Astrocyte (in vitro differentiated cells and primary cell): ENCODE measurements at regions not wholly inside any gene's neighbourhood (a gene's known extent, or its start where the extent isn't known, plus 50 kb on each side); places are given as distances from the start of the nearest gene placed in this dataset.

ENCODE experiments used
- DNase-seq: peaks from one replicate; pipeline ENCODE4 v3.0.0-alpha.2; 2010; ENCODE audit warnings: low read depth
- FAIRE-seq: peaks from 2 replicates; lab custom pipeline; 2011; peaks lifted over from hg19 to GRCh38; lab: Jason Lieb, UNC
- H2AFZ ChIP-seq: 2 replicates; pipeline ENCODE4 v1.6.0; 2012; ENCODE audit warnings: low read depth, low read length, inconsistent platforms
- H3K27ac ChIP-seq: 2 replicates; pipeline ENCODE4 v1.5.1; 2011; ENCODE audit warnings: low read depth, low read length, inconsistent platforms
- H3K27me3 ChIP-seq: 2 replicates; pipeline ENCODE4 v1.6.0; 2011; ENCODE audit warnings: low read length, inconsistent platforms; ENCODE audit not compliant: insufficient read depth
- H3K36me3 ChIP-seq: 2 replicates; pipeline ENCODE4 v1.5.1; 2011; ENCODE audit warnings: low read length, inconsistent platforms; ENCODE audit not compliant: insufficient read depth
- H3K4me1 ChIP-seq: 2 replicates; pipeline ENCODE4 v1.5.1; 2011; ENCODE audit warnings: low read length, inconsistent platforms; ENCODE audit not compliant: insufficient read depth
- H3K4me2 ChIP-seq: 2 replicates; pipeline ENCODE4 v1.6.0; 2012; ENCODE audit warnings: low read length, inconsistent platforms
- H3K4me3 ChIP-seq: 2 replicates; pipeline ENCODE4 v1.5.1; 2011; ENCODE audit warnings: low read depth, mild to moderate bottlenecking, low read length, inconsistent platforms; ENCODE audit not compliant: insufficient read depth
- H3K79me2 ChIP-seq: 2 replicates; pipeline ENCODE4 v1.6.0; 2012; ENCODE audit warnings: mild to moderate bottlenecking, low read length, inconsistent platforms; ENCODE audit not compliant: insufficient read depth
- H3K9ac ChIP-seq: 2 replicates; pipeline ENCODE4 v1.6.0; 2012; ENCODE audit warnings: mild to moderate bottlenecking, low read length, inconsistent platforms
- H3K9me3 ChIP-seq: 2 replicates; pipeline ENCODE4 v1.5.1; 2012; ENCODE audit warnings: low read depth, mild to moderate bottlenecking, low read length, inconsistent platforms; ENCODE audit not compliant: insufficient read depth
- H4K20me1 ChIP-seq: 2 replicates; pipeline ENCODE4 v1.6.0; 2012; ENCODE audit warnings: low read length, inconsistent platforms; ENCODE audit not compliant: insufficient read depth
- H3K27ac Mint-ChIP-seq: one replicate; pipeline ENCODE4 v1.8.0; 2021; ENCODE audit warnings: mild to moderate bottlenecking, mixed read lengths; ENCODE audit not compliant: unreplicated experiment
- H3K27me3 Mint-ChIP-seq: one replicate; pipeline ENCODE4 v1.8.0; 2021; ENCODE audit warnings: low read depth, mixed read lengths; ENCODE audit not compliant: unreplicated experiment
- H3K36me3 Mint-ChIP-seq: one replicate; pipeline ENCODE4 v1.8.0; 2021; ENCODE audit warnings: low read depth, mixed read lengths; ENCODE audit not compliant: unreplicated experiment
- H3K4me1 Mint-ChIP-seq: one replicate; pipeline ENCODE4 v1.8.0; 2021; ENCODE audit warnings: low read depth, mixed read lengths; ENCODE audit not compliant: unreplicated experiment
- H3K4me3 Mint-ChIP-seq: one replicate; pipeline ENCODE4 v1.8.0; 2021; ENCODE audit warnings: mild to moderate bottlenecking, moderate library complexity, mixed read lengths; ENCODE audit not compliant: unreplicated experiment
- H3K9me3 Mint-ChIP-seq: one replicate; pipeline ENCODE4 v1.8.0; 2021; ENCODE audit warnings: mild to moderate bottlenecking, mixed read lengths; ENCODE audit not compliant: unreplicated experiment
- EZH2 ChIP-seq: IDR thresholded peaks from 2 replicates; pipeline ENCODE4 v1.6.1; 2012; ENCODE audit warnings: mild to moderate bottlenecking, low read length, inconsistent platforms; ENCODE audit not compliant: insufficient read depth
- TF ChIP-seq, protein P1 (sequence below): IDR thresholded peaks from 2 replicates; pipeline ENCODE4 v1.5.1; 2011; ENCODE audit warnings: low read depth, mild to moderate bottlenecking, inconsistent platforms, low read length, moderate library complexity; ENCODE audit not compliant: insufficient read depth

GRCh38 chr22:47681411-47682165 is 919.1 kb downstream of the TBC1D22A start:
- Histone ChIP-seq H3K4me1 (no peaks in the 10 kb centered on the region), H3K9me3 (peaks cover 9% of the 10 kb centered on the region), H4K20me1 (no peaks in the 10 kb centered on the region), H3K27ac (no peak overlapping the region), H3K4me3 (no peak overlapping the region), H3K9ac (no peak overlapping the region), H2AFZ (no peak overlapping the region), H3K27me3 (no peaks in the 10 kb centered on the region), H3K36me3 (no peaks in the 10 kb centered on the region), H3K79me2 (no peaks in the 10 kb centered on the region), H3K4me2 (no peak overlapping the region)
- no peak for FAIRE-seq
- TF ChIP-seq, protein P1, sequence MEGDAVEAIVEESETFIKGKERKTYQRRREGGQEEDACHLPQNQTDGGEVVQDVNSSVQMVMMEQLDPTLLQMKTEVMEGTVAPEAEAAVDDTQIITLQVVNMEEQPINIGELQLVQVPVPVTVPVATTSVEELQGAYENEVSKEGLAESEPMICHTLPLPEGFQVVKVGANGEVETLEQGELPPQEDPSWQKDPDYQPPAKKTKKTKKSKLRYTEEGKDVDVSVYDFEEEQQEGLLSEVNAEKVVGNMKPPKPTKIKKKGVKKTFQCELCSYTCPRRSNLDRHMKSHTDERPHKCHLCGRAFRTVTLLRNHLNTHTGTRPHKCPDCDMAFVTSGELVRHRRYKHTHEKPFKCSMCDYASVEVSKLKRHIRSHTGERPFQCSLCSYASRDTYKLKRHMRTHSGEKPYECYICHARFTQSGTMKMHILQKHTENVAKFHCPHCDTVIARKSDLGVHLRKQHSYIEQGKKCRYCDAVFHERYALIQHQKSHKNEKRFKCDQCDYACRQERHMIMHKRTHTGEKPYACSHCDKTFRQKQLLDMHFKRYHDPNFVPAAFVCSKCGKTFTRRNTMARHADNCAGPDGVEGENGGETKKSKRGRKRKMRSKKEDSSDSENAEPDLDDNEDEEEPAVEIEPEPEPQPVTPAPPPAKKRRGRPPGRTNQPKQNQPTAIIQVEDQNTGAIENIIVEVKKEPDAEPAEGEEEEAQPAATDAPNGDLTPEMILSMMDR, result no peak
- TF ChIP-seq EZH2, result no peak
- H3K9me3 Mint-ChIP-seq, result peaks cover 2% of the 10 kb centered on the region
- no peak for DNase-seq
- H3K36me3 Mint-ChIP-seq, result no peaks in the 10 kb centered on the region
- H3K27me3 Mint-ChIP-seq, result peaks cover 15% of the 10 kb centered on the region
- no peak overlapping the region for H3K27ac Mint-ChIP-seq
- no peak overlapping the region for H3K4me3 Mint-ChIP-seq
- no peaks in the 10 kb centered on the region for H3K4me1 Mint-ChIP-seq

- Histone ChIP-seq H3K9me3 (peaks cover 12% of the 10 kb centered on the region), H3K4me2 (no peak overlapping the region), H3K27ac (no peak overlapping the region), H3K4me1 (no peaks in the 10 kb centered on the region), H3K4me3 (no peak overlapping the region), H2AFZ (no peak overlapping the region), H4K20me1 (no peaks in the 10 kb centered on the region), H3K27me3 (no peaks in the 10 kb centered on the region), H3K79me2 (no peaks in the 10 kb centered on the region), H3K36me3 (no peaks in the 10 kb centered on the region), H3K9ac (no peak overlapping the region)
- Mint-ChIP-seq H3K27me3 (peaks cover 12% of the 10 kb centered on the region), H3K27ac (no peak overlapping the region), H3K9me3 (no peaks in the 10 kb centered on the region), H3K36me3 (no peaks in the 10 kb centered on the region), H3K4me3 (no peak overlapping the region), H3K4me1 (no peaks in the 10 kb centered on the region)
- DNase-seq (no peak), FAIRE-seq (no peak)
- no peak for TF ChIP-seq EZH2
- TF ChIP-seq, protein P1, result no peak
Observed at GRCh38 chr22:47678636-47679287, 916.3 kb downstream of the TBC1D22A start.

GRCh38 chr22:47678048-47678447 is 915.6 kb downstream of the TBC1D22A start:
- Histone ChIP-seq H3K4me3 (no peak overlapping the region), H3K27ac (no peak overlapping the region), H3K9ac (no peak overlapping the region), H3K9me3 (peaks cover 13% of the 10 kb centered on the region), H3K36me3 (no peaks in the 10 kb centered on the region), H2AFZ (no peak overlapping the region), H3K79me2 (no peaks in the 10 kb centered on the region), H3K27me3 (no peaks in the 10 kb centered on the region), H3K4me2 (no peak overlapping the region), H3K4me1 (no peaks in the 10 kb centered on the region), H4K20me1 (no peaks in the 10 kb centered on the region)
- FAIRE-seq (no peak), DNase-seq (no peak)
- Mint-ChIP-seq H3K27me3 (peaks cover 16% of the 10 kb centered on the region), H3K9me3 (no peaks in the 10 kb centered on the region), H3K4me3 (no peak overlapping the region), H3K36me3 (no peaks in the 10 kb centered on the region), H3K4me1 (no peaks in the 10 kb centered on the region), H3K27ac (no peak overlapping the region)
- TF ChIP-seq EZH2, result no peak
- TF ChIP-seq, protein P1, result no peak
